DOHH2 (cell line): ENCODE measurements at regions not wholly inside any gene's neighbourhood (a gene's known extent, or its start where the extent isn't known, plus 50 kb on each side); places are given as distances from the start of the nearest gene placed in this dataset.

Experiments
- CTCF ChIP-seq: fragments of 200-600 bp; sonication (generic); IDR thresholded peaks from one replicate; pipeline ENCODE4 v1.5.1; 2014; ENCODE audit warnings: antibody characterized with exemption, mild to moderate bottlenecking, low read depth, low read length; ENCODE audit not compliant: poor library complexity, severe bottlenecking
- EZH2phosphoT487 ChIP-seq: fragments of 200-600 bp; sonication (generic); IDR thresholded peaks from 2 replicates; pipeline ENCODE4 v1.6.1; 2017; ENCODE audit warnings: borderline replicate concordance, mild to moderate bottlenecking, antibody characterized with exemption, low read length, moderate library complexity, mixed read lengths

- no peak for TF ChIP-seq CTCF
- no peak for TF ChIP-seq EZH2phosphoT487
These were observed 65.5 kb upstream of the SOX6 start for GRCh38 chr11:16421826-16422225.
